NCI-H2227 (cell line): ENCODE measurements at regions not wholly inside any gene's neighbourhood (a gene's known extent, or its start where the extent isn't known, plus 50 kb on each side); places are given as distances from the start of the nearest gene placed in this dataset.

ENCODE experiments used
- DNase-seq: peaks from one replicate; lab custom pipeline; 2025; ENCODE audit not compliant: unreplicated experiment; lab: John Stamatoyannopoulos, UW

GRCh38 chr18:46343456-46343855 is 239.3 kb downstream of the HAUS1 start:
- DNase-seq: no peak

- DNase-seq: peak; percentile 20
Observed at GRCh38 chr18:46343931-46344372, 239.8 kb downstream of the HAUS1 start.

- DNase-seq: no peak
Observed at GRCh38 chr18:46344416-46345180, 240.4 kb downstream of the HAUS1 start.

- DNase-seq: no peak
Observed at GRCh38 chr18:46345181-46345465, 240.9 kb downstream of the HAUS1 start.

- no peak for DNase-seq
Observed at GRCh38 chr18:46346213-46346612, 242.0 kb downstream of the HAUS1 start.

- DNase-seq: no peak
Observed at GRCh38 chr18:46346896-46347630, 242.9 kb downstream of the HAUS1 start.

GRCh38 chr18:46350598-46351159 is 246.5 kb downstream of the HAUS1 start:
- peak; percentile 21 for DNase-seq

GRCh38 chr18:46352520-46353250 is 248.5 kb downstream of the HAUS1 start:
- DNase-seq: no peak

GRCh38 chr18:46353460-46353859 is 249.3 kb downstream of the HAUS1 start:
- DNase-seq: no peak

GRCh38 chr18:46356278-46357033 is 252.3 kb downstream of the HAUS1 start:
- no peak for DNase-seq

GRCh38 chr18:46360102-46360699 is 256.0 kb downstream of the HAUS1 start:
- no peak for DNase-seq

- no peak for DNase-seq
Observed at GRCh38 chr18:46360866-46361265, 256.7 kb downstream of the HAUS1 start.

- DNase-seq: no peak
Observed at GRCh38 chr18:46362533-46362932, 258.3 kb downstream of the HAUS1 start.

GRCh38 chr18:46364048-46364447 is 259.9 kb downstream of the HAUS1 start:
- DNase-seq: no peak

GRCh38 chr18:46366201-46366600 is 262.0 kb downstream of the HAUS1 start:
- DNase-seq: no peak

- DNase-seq: no peak
Observed at GRCh38 chr18:46366751-46367376, 262.7 kb downstream of the HAUS1 start.

GRCh38 chr18:46369323-46369722 is 265.1 kb downstream of the HAUS1 start:
- DNase-seq: no peak

GRCh38 chr18:46370898-46371297 is 266.7 kb downstream of the HAUS1 start:
- no peak for DNase-seq

- DNase-seq: no peak
Observed at GRCh38 chr18:46372670-46373069, 268.5 kb downstream of the HAUS1 start.

GRCh38 chr18:46373131-46373530 is 268.9 kb downstream of the HAUS1 start:
- DNase-seq: no peak
